Parathyroid adenoma (tissue), 2 donors: ENCODE measurements at regions not wholly inside any gene's neighbourhood (a gene's known extent, or its start where the extent isn't known, plus 50 kb on each side); places are given as distances from the start of the nearest gene placed in this dataset.

Source experiments
- H2AFZ ChIP-seq: fragments of 300-600 bp; sonication (generic); one replicate; pipeline ENCODE4 v1.7.0; 2017; ENCODE audit warnings: antibody characterized with exemption, mild to moderate bottlenecking
- H3K27ac ChIP-seq: fragments of 300-600 bp; sonication (generic); one replicate; pipeline ENCODE4 v1.7.0; 2017
- H3K27me3 ChIP-seq: fragments of 300-600 bp; sonication (generic); one replicate; pipeline ENCODE4 v1.7.0; 2017; ENCODE audit warnings: low read length; ENCODE audit not compliant: control insufficient read depth, insufficient read depth
- H3K36me3 ChIP-seq: fragments of 300-600 bp; sonication (generic); one replicate; pipeline ENCODE4 v1.7.0; 2017; ENCODE audit warnings: low read length; ENCODE audit not compliant: control insufficient read depth, insufficient read depth
- H3K4me1 ChIP-seq: fragments of 300-600 bp; sonication (generic); one replicate; pipeline ENCODE4 v1.7.0; 2017; ENCODE audit warnings: control low read depth
- H3K4me2 ChIP-seq: fragments of 300-600 bp; sonication (generic); one replicate; pipeline ENCODE4 v1.7.0; 2017; ENCODE audit warnings: low read length
- H3K4me3 ChIP-seq: fragments of 300-600 bp; sonication (generic); one replicate; pipeline ENCODE4 v1.7.0; 2017; ENCODE audit warnings: low read depth, low read length
- H3K79me2 ChIP-seq: fragments of 300-600 bp; sonication (generic); one replicate; pipeline ENCODE4 v1.7.0; 2017; ENCODE audit warnings: control low read depth
- H3K9ac ChIP-seq: fragments of 300-600 bp; sonication (generic); one replicate; pipeline ENCODE4 v1.7.0; 2017; ENCODE audit warnings: mild to moderate bottlenecking
- H3K9me3 ChIP-seq: fragments of 300-600 bp; sonication (generic); one replicate; pipeline ENCODE4 v1.7.0; 2017; ENCODE audit warnings: low read length; ENCODE audit not compliant: control insufficient read depth
- CTCF ChIP-seq: fragments of 300-600 bp; sonication (generic); IDR thresholded peaks from one replicate; pipeline ENCODE4 v1.7.0; 2017; ENCODE audit warnings: antibody characterized with exemption, mild to moderate bottlenecking
- donor health status: primary hyperparathyroidism.

DNA sequence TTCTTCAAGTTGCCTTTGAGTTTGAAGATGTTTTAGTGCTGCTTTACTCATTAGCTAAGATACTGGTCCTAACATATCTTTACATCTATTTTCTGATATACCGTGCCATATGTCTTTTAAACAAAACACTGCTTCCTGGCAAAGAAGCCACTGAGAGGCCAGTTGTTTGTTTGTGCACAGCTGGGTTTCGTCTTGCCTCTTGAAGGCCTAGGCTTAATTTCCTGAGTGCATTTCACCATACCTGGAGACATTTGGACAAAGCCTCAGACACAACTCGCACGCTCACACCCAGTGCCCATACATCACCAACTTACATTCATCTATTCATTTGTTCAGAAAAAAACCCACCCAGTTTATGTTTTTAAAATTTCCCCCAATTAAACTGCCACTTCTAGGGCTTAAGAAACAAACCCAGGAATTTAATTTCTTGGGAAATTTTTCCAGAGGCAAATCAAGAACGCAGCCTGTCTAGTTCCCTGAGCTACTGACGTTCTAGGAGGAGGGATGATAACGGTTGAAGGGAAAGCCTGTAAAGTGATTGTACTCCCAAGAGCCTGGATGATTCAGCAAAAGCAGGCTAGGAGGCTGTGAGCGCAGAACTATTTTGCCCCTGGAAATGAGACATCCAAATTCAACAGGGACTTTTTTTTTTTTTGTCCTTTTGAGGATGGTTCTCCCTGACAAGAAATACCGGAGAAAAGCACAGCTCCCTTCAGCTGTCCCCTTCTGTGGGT, 77.7 kb downstream of the OLIG3 start:
- no peak for TF ChIP-seq CTCF
- Histone ChIP-seq H3K27ac (no peak overlapping the region), H3K9me3 (no peaks in the 10 kb centered on the region), H3K4me1 (no peaks in the 10 kb centered on the region), H3K9ac (no peak overlapping the region), H2AFZ (no peak overlapping the region), H3K4me3 (no peak overlapping the region), H3K4me2 (no peak overlapping the region), H3K36me3 (no peaks in the 10 kb centered on the region), H3K79me2 (no peaks in the 10 kb centered on the region), H3K27me3 (no peaks in the 10 kb centered on the region)

- Histone ChIP-seq H3K4me2 (no peak overlapping the region), H3K27me3 (no peaks in the 10 kb centered on the region), H3K79me2 (no peaks in the 10 kb centered on the region), H3K9ac (no peak overlapping the region), H3K27ac (no peak overlapping the region), H3K36me3 (no peaks in the 10 kb centered on the region), H3K4me1 (no peaks in the 10 kb centered on the region), H2AFZ (peak overlapping the region; percentile 79), H3K9me3 (no peaks in the 10 kb centered on the region), H3K4me3 (no peak overlapping the region)
- no peak for TF ChIP-seq CTCF
Measured at GRCh38 chr6:137415834-137416190, 78.4 kb downstream of the OLIG3 start.

DNA sequence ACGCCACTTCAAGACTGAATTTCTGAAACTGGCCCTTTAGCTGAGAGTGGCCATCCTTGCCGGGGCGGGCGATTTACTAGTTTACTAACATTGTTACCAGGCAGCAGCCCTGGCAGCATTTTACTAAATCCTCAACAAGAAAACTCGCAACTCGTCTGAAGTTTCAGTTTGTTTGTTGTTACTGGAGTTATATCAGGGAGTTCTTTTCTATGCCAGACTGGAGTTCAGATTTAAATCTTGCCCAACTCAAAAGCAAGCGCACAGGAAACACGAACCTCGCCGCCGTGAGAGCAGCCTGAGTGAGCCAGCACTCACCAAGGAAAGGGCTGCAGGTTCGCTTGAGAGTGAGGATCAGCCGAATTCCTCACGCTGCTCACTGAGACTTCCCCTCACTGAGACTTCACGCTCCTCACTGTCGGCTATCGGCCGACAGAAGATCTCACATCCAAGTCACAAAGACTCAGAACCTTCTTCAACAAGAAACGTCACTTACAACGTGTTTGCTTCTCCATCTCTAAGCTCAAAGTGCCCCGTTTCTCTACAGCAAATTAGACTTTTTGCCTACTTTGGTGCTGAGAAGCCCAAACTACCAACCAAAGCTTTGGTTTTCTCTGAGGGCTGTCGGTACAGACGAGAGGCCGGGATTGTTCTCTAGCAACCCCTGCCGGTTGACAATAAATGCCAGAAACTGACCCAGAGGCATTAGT, 78.9 kb downstream of the OLIG3 start:
- Histone ChIP-seq H3K9me3 (no peaks in the 10 kb centered on the region), H3K4me2 (peak overlapping the region; percentile 92)
- TF ChIP-seq CTCF: peak; percentile 56

GRCh38 chr6:137414599-137414998, 79.6 kb downstream of the OLIG3 start:
- Histone ChIP-seq H3K27me3 (no peaks in the 10 kb centered on the region), H3K36me3 (no peaks in the 10 kb centered on the region), H3K9me3 (no peaks in the 10 kb centered on the region), H3K79me2 (no peaks in the 10 kb centered on the region), H2AFZ (peak overlapping the region; percentile 79), H3K4me2 (peak overlapping the region; percentile 92), H3K9ac (no peak overlapping the region), H3K4me3 (peak overlapping the region; percentile 69), H3K4me1 (no peaks in the 10 kb centered on the region), H3K27ac (no peak overlapping the region)
- no peak for TF ChIP-seq CTCF

More for the DNA sequence above, 78.9 kb downstream of the OLIG3 start:
- H2AFZ ChIP-seq: peak overlapping the region; percentile 79
- no peaks in the 10 kb centered on the region for H3K36me3 ChIP-seq
- no peak overlapping the region for H3K9ac ChIP-seq
- no peak overlapping the region for H3K27ac ChIP-seq
- no peaks in the 10 kb centered on the region for H3K27me3 ChIP-seq
- no peaks in the 10 kb centered on the region for H3K4me1 ChIP-seq
- no peaks in the 10 kb centered on the region for H3K79me2 ChIP-seq
- peak overlapping the region; percentile 69 for H3K4me3 ChIP-seq
